ENCODE measurements at regions not wholly inside any gene's neighbourhood (a gene's known extent, or its start where the extent isn't known, plus 50 kb on each side); places are given as distances from the start of the nearest gene placed in this dataset.
"Not testable (repeated sequence)": the region's sequence is repeated elsewhere in the genome, so short reads cannot be mapped to it uniquely, and the experiment has no call there.

DNA sequence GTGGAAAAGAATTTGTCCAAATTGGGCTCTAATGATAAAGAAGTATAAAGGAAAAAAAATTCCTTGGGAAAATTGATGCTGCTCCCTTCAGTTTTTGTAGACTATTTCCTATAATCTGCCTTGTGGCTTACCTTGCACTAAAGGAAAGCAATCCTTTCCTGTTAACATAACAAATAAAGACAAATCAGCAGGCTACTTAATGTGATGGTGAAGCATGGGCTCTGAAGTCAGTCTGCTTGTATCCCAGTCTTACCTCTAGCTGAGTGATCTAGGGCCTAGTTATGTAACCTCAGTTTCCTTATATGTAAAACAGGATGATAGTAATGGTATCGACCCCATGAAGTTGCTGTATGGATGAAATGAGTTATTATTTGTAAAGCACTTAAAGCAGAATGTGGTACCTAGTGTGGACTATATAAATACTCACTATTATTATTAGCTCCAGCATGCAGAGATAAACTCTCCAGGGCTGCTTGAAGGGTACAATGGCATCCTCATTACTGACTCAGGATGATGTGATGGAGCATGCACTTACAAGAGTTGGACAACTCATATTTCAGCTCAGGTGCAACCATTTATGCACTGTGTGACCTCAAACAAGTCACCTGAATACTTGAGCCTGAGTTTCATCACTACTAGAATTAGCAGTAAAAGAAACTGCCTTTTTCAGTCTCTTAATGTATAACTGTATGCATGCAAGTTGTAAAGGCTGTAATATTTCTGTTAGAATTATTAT lies 156.1 kb downstream of the DKK1 start:
- intact Hi-C loops (cut with micrococcal nuclease), result no loop called here
- no peak for ATAC-seq
- DNase-seq, result no peak

DNA sequence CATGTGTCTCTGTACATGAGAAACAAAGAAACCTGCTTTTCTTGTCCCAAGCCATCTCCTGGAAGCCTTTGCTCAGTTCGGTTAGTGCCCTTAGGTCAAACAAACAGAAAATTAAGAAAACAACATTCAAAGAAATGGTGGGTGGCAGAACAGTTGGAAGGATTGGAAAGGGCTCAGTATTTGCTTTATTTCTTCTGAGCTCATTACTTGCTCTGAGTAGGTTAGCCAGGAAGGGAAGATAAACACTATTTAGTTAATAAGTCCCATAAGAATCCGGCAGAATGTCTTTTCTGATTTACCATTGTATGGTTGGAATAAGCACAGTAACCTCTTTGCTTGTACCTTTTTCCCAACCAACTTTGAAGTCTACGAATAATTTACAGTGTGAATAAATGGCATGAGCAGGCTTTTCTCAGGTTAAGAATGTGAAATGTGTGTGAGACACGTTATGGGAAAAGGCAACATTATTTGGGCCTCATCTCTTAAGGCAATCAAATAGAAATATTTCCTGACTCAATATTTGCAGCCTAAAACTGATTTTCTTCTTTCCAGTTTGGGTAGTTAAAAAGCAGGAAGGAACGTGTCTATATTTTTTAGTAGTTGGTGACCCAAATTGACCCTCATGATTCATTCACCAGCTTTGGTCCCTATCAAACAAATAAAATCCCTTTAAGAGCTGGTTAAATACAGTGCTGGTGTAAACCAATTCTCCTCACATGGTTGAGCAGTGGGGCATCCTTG lies 158.5 kb downstream of the DKK1 start:
- DNase-seq (no peak), ATAC-seq (no peak)
- intact Hi-C loops (cut with micrococcal nuclease), result no loop called here

DNA sequence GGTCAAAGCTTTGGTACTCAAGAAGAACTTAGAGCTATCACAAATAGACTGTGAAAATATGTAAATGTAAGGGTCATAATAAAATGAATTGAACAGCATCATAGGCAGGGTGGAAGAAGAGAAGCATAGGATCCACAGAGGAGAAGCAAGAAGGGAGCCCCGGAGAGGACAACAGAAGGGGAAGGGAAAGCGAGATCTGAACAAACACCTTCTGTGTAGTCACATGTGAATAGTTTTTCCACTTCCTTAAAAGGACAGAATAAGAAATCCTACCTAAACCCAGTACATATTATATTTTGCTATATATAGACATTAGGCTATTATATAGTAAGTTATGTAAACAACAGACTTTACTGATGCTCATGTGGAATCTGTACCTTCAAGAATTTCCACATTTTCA lies 160.2 kb downstream of the DKK1 start:
- DNase-seq (no peak), ATAC-seq (no peak)
- intact Hi-C loops (cut with micrococcal nuclease), result no loop called here

DNA sequence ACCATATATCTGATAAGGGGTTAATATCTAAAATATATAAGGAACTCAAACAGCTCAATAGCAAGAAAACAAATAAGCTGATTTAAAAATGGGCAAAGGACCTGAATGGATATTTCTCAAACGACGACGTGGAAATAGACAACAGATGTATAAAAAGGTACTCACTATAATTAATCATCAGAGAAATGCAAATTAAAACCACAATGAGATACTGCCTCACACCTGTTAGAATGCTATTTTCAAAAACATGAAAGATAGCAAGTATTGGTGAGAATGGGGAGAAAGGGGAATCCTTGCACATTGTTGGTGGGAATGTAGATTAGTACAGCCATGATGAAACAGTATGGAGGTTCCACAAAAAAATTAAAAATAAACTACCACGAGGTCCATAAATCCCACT lies 163.2 kb downstream of the DKK1 start:
- ATAC-seq, result no peak
- DNase-seq, result no peak
- intact Hi-C loops (cut with micrococcal nuclease), result no loop called here

DNA sequence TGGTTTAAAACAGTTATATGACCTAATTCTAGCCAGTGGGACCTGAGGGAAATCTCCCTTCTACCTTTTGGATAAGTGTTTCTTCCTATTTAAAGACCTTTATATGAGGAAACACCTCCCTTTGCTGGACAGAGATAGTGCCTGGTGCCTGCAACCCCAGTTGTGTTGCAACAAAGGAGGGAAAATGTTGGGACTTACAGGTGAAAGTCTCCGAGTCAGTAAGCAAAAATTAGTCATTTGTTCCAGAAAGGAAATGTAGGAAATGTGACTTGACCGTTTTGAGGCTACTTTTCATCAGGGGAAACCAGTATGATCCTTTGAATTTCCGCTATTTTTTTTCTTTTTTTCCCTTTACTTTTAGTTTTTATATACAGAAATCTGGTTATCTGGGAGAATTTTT lies 165.5 kb downstream of the DKK1 start:
- no peak for DNase-seq
- intact Hi-C loops (cut with micrococcal nuclease), result no loop called here
- ATAC-seq, result no peak

DNA sequence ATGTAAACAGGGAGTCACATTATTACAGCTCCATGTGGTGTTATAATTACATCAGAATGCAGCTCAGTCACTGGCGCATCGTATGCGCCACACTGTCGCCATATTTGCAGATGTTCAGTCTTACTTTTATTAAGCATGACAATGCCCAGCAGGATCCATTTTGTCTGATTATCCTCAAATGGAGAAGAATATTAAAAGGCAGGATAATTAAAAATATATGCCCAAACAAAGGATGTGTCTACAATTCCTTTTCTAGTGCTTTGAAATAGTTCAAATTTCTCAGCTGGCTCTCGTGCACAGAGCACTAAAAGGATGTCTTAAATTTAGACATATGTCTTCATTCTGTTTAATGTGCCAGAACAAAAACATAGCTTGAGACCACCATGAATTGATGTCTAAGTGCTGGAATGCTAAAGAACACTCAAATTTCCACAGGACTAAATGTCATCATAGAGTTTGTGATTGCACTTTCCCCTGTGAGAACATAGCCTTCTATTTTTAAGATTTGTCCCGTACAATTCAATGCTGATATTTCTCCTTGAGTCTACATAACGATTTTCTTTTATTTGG lies 168.0 kb downstream of the DKK1 start:
- DNase-seq (no peak), ATAC-seq (no peak)
- intact Hi-C loops (cut with micrococcal nuclease), result no loop called here

DNA sequence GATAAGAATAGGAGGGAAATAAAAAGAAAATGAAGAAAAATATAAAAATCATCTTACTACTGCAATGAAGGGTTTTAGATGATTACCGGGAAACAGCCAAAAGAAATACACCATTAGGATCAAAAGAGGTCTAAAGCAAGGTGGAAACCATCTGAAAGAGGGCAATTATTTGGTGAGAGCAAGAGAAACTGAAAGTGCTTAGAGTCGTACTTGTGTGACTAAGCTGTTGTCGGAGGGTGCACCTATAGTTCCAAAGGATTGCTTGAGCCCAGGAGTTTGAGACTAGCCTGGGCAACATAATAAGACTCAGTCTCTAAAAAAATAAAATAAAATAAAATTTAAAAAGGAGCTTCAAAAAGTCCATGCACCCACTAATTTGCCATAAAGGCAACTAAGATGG lies 169.5 kb downstream of the DKK1 start:
- DNase-seq, result no peak
- ATAC-seq, result no peak

DNA sequence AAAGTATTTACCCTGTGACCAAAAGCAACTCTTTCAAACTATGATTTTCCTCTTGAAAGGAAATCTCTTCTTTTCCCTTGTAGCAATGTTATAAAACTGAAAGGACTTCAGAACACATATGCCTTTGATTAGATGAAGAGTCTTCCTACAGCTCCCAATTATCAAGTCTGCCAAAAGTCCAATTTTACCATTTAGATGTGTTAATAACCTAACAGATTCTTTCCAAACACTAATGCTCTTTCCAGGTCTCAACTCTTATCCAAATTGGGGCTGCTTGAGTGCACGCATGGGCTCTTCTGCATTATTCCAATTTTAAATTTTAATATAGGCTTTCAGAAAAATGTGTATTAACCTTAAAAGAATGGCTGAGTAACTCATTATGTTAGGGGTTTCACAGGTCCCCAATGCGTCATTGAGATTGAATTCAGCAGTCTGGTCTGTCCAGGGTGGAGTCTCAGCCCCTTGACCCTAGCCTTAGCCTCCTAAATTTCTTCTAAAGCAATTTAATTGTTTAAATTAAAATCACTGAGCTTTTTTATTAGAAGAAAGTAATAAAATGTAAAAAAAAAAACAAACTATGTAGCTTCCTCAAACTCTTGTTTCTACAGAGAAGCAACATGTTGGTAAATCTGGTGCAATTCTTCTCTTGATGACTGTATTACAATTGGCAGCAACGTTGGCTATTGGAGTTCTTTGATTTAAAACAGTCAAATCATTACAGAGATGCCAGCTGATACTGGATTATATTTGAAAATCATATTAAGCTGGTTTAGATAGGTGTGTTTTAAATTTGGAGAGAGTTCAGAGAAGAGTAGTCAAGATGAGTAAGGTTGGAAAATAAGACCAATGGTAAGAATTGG lies 170.4 kb downstream of the DKK1 start:
- intact Hi-C loops (cut with micrococcal nuclease), result no loop called here
- ATAC-seq (no peak), DNase-seq (no peak)

More for the DNA sequence above, 169.5 kb downstream of the DKK1 start:
- intact Hi-C loops (cut with micrococcal nuclease), result no loop called here

DNA sequence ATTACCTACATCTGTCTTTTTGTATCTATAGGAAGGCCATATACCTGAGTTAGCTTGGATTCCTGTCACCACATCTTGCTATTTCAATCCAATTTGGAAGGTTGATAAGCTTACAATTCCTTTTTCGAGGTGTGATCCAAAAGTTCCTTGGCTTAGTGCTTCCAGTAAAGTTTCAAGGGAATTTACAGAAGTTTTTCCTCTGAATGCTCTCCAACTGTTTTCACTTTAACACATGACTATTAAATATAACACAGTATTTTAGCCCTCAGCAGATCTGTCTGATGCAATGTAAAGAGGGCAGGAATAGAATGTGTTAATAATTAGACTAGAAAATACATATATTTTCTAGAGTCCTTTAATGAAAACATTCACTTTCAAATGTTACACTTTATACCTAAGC lies 171.4 kb downstream of the DKK1 start:
- ATAC-seq, result no peak

DNA sequence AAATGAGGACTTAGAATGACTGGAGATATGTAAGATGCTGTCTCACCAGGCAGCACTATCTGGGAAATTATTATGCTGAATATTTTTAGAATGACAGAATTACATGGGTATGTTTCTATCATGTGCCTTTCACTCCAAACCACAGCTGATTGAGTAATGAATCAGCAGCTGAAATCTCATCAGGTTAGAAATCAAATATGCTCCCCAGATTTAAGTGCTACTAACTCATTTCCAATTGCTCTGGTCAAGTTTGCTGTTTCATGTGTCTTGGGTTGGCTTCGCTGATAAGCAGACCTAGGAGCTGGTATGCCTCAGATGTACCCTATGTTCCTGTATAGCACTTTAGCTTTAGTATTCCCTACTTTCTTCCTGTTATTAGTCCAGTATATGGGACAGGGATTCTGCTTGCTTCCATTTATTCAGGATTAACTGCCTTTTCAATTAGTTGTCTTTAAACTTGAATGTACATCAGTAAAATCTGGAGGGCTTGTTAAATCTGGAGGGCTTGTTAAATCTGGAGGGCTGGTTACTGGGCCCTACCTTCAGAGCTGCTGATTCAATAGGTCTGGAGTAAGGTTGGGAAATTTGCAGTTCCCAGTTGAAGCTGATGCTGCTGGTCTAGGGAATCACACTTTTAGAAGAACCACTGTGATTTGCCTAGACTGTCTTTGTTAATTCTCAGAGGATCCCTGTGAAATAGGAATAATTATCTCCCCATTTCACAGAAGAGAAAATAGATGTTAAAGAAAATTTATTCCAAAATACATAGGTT lies 172.9 kb downstream of the DKK1 start:
- no peak for DNase-seq
- no peak for ATAC-seq
- intact Hi-C loops (cut with micrococcal nuclease), result no loop called here

More for the DNA sequence above, 171.4 kb downstream of the DKK1 start:
- no peak for DNase-seq
- intact Hi-C loops (cut with micrococcal nuclease), result no loop called here

DNA sequence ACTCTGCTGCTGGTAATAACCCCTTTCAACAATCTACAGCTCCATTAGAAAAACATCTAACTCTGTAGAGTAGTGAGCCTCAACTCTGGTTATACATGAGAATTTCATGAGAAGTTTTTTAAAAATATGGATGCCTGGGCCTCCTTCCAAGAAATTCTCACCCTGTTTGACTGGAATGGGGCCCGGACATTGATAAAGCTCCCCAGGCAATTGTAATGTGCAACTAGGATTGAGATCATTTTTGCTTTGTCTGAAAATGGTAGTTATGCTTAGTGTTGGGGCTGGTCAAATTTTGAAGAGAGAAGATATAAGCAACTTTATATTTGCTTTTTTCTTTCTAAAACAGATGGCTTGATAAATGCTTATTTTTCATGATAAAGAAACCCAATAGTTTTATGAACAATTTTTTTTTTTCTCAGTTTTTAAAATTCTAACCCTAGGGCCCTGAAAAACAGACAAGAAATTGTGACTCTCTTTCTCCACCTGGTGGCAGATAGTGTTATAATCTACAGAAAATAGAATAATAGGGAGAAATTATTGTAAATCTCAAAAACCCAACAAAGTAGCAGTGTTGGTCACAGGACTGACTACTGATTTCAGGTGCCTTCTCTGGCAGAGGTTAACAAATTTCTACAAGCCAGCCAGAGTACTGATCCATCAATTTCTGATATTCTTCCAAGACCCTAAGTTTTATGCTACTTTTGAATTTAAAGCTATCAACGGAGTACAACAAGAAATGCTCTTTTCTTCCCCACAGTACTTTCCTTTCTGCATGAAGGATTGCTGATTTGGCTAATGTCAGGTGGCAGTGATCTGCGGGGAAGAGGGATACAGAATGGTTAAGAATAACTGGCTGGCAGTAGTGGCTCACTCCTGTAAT lies 174.8 kb downstream of the DKK1 start:
- DNase-seq, result no peak
- intact Hi-C loops (cut with micrococcal nuclease), result loop anchor here (2.0 kb wide), 1 partner anchor 180 kb away; no protein-coding TSS in a partner anchor
- ATAC-seq, result no peak

DNA sequence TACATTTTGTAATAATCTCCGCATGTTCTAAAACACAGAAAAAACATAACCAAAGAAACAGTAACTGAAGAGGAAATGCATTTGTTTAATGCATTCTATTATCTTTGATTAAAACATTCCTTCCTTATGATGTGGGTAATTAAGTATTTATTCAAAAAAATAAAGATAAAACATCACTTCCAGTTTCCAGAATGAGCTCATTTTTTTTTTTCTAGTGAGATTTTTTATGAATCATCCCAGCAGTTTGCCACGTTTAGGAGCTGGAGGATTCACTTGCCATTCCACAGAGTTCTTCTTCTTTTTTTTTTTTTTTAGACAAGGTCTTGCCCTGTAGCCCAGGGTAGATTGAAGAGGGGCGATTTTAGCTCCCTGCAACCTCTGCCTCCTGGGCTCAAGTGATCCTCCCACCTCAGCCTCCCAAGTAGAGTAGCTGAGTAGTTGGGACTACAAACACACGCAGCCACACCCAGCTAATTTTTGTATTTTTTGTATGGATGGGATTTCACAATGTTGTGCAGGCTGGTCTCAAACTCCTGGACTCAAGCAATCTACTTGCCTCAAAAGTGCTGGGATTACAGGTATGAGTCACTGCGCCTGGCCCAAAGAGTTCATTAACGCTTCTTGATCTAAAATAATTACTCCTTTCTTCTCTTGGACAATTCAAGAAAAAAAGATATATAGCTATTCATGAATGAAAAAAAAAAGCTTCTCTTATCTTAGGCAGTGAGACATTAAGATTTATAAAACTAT lies 177.3 kb downstream of the DKK1 start:
- intact Hi-C loops (cut with micrococcal nuclease), result no loop called here
- ATAC-seq (no peak), DNase-seq (no peak)

DNA sequence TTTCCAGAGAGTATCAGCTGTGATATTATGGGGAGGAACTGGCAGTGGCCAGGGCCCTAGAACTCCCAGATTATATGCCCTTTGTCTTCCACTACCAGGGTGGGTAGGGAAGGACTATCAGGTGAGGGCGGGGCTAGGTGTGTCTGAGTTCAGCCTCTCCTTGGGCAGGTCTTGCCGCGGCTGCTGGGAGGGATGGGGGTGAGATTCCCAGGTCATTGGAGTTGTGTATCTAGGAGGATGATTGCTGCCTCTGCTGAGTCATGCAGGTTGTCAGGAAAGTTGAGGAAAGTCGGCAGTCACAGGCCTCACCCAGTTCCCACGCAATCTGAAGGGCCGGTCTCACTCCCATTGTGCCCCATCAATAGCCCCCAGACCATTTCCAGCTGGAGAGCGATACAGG lies 185.2 kb downstream of the DKK1 start:
- intact Hi-C loops (cut with micrococcal nuclease), result no loop called here
- DNase-seq (no peak), ATAC-seq (no peak)

DNA sequence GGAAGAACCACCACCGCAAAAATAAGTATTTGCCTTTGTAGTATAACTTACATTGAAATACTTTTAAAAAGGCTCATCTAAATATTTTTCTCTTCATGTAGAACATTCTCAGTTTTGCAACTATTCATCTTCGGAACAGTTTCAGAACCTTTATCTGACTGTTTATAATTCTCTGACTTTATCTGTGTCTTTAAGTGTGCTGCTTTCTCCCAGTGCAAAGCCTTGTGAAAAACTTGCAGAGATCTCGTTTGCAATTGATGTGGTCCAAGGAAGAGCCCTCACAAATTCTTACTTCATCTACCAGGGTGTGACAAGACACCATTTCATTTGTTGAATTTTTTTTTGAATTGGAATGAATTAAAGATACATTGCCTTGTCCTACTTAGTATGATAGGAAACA lies 186.4 kb downstream of the DKK1 start:
- DNase-seq, result no peak
- ATAC-seq, result no peak
- intact Hi-C loops (cut with micrococcal nuclease), result no loop called here

DNA sequence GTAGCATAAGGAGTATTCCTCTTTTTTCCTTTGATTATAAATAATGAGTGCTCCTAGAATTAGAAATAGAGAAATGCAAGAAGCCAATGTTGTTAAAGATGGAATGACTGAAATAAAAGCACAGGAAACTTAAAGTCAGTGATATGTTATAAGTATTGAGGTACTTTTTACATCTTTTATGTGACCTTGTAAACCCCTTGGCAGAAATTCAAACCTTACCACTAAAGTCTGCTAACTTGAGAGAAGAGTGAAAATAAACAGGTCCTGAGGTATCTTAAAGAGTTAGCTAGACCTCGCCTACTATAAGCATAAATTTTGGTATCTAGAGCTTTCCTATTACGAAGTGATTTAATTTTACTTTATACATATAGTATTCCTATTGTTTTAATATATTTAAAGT lies 188.2 kb downstream of the DKK1 start:
- intact Hi-C loops (cut with micrococcal nuclease), result no loop called here
- DNase-seq (no peak), ATAC-seq (no peak)

DNA sequence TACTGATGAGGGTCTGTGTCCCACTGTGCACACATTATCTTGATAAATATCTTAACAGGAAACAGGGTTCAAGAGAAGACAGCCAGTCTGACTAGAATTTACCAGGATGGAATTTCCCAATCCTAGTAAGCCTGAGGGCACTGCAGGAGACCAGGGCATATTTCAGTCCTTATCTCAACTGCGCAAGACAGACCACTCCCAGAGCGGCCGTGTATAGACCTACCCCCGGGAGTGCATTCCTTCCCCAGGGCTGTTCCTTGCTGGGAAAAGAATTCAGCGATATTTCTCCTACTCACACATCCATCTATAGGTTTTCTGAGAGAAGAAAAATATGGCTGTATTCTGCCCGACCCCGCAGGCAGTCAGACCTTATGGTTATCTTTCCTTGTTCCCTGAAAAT lies 191.3 kb downstream of the DKK1 start:
- ATAC-seq; DNase-seq; intact Hi-C loops (cut with micrococcal nuclease): not testable (repeated sequence)

DNA sequence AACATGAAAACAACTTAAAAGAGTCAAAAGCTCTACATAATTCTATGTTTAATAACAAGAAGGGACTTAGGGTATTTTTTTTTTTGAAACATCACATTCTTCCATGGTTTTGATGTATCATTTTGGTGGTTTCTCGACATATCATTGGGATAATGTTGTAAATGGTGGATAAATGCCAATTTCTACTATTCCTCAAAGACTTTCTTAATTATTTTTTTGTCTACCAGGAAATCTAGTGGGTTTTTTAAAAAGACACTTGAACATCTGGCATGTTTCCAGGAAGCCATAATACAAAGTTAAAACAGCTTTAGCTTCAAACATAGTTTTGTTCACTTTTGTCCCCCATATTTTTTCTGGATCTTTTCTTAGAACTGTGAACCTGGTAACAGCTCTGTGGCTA lies 200.4 kb downstream of the DKK1 start:
- intact Hi-C loops (cut with micrococcal nuclease), result no loop called here

More for the DNA sequence above, 200.4 kb downstream of the DKK1 start:
- DNase-seq, result no peak
- ATAC-seq, result no peak
